ENCODE measurements at regions not wholly inside any gene's neighbourhood (a gene's known extent, or its start where the extent isn't known, plus 50 kb on each side); places are given as distances from the start of the nearest gene placed in this dataset.

DNA sequence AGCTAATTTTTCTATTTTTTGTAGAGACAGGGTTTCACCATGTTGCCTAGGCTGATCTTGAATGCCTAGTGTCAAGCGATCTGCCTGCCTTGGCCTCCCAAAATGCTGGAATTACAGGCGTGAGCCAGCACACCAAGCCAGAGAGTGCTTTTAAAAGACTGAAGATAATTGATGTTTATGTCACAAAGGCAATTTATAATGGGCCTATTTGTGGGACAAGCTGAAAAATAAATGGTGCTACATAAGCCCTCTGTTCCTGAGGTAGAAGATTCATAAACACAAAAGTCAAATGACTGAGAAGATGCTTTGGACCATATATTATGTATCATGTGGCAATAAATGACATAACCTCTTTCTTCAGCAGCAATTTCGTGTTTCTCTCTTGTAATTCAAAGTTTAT is 329.6 kb downstream of the GABRB2 start:
- H3K27ac ChIP-seq: no peak overlapping the region
- H3K27me3 ChIP-seq: no peaks in the 10 kb centered on the region
- 76 to 83% (median 78%) methylated on average over 3 of the region's 3 CpGs for WGBS, 4 donors
- TF ChIP-seq CTCF (IDR thresholded peaks at IDR 0.05) (no peak), POLR2A (IDR thresholded peaks at IDR 0.05) (no peak)
- no peaks in the 10 kb centered on the region for H3K9me3 ChIP-seq
- ATAC-seq: no peak
- intact Hi-C loops (cut with DNase I): no loop called here
- H3K36me3 ChIP-seq: no peaks in the 10 kb centered on the region
- no peaks in the 10 kb centered on the region for H3K4me1 ChIP-seq
- H3K4me3 ChIP-seq: no peak overlapping the region
- DNase-seq: no peak

GRCh38 chr5:161212123-161212712 is 334.3 kb downstream of the GABRB2 start:
- Histone ChIP-seq H3K4me1 (no peaks in the 10 kb centered on the region), H3K4me3 (no peak overlapping the region), H3K27ac (no peak overlapping the region), H3K27me3 (no peaks in the 10 kb centered on the region), H3K36me3 (no peaks in the 10 kb centered on the region), H3K9me3 (no peaks in the 10 kb centered on the region)
- no peak for ATAC-seq
- intact Hi-C loops (cut with DNase I): no loop called here
- WGBS, 4 donors: 89 to 94% (median 91%) methylated on average over 1 of the region's 1 CpG
- no peak for DNase-seq
- TF ChIP-seq POLR2A (IDR thresholded peaks at IDR 0.05) (no peak), CTCF (IDR thresholded peaks at IDR 0.05) (no peak)

GRCh38 chr5:161201558-161201957 is 345.0 kb downstream of the GABRB2 start:
- Histone ChIP-seq H3K27me3 (no peaks in the 10 kb centered on the region), H3K4me3 (no peak overlapping the region), H3K36me3 (no peaks in the 10 kb centered on the region), H3K9me3 (peaks cover 0 to 9% (median 0%) of the 10 kb centered on the region in 12 donors), H3K27ac (no peak overlapping the region), H3K4me1 (no peaks in the 10 kb centered on the region)
- no peak for ATAC-seq
- TF ChIP-seq CTCF (IDR thresholded peaks at IDR 0.05) (no peak), POLR2A (IDR thresholded peaks at IDR 0.05) (no peak)
- intact Hi-C loops (cut with DNase I): no loop called here
- DNase-seq: no peak

- ATAC-seq: no peak
- no peaks in the 10 kb centered on the region for H3K4me1 ChIP-seq
- no peaks in the 10 kb centered on the region for H3K9me3 ChIP-seq
- no peak overlapping the region for H3K27ac ChIP-seq
- DNase-seq: no peak
- no peak overlapping the region for H3K4me3 ChIP-seq
- 77 to 83% (median 79%) methylated on average over 2 of the region's 2 CpGs for WGBS, 4 donors
- no peak for TF ChIP-seq POLR2A (IDR thresholded peaks at IDR 0.05)
- no peak for TF ChIP-seq CTCF (IDR thresholded peaks at IDR 0.05)
- H3K27me3 ChIP-seq: no peaks in the 10 kb centered on the region
- H3K36me3 ChIP-seq: no peaks in the 10 kb centered on the region
- intact Hi-C loops (cut with DNase I): no loop called here
Observed at GRCh38 chr5:161190778-161191177, 338.8 kb upstream of the ATP10B start.
